NOMO-1 treated with DMSO at 0.1 percent for 48 hours (cell line): ENCODE measurements at regions not wholly inside any gene's neighbourhood (a gene's known extent, or its start where the extent isn't known, plus 50 kb on each side); places are given as distances from the start of the nearest gene placed in this dataset.

Experiments used
- DNase-seq: peaks from one replicate; lab custom pipeline; 2025; ENCODE audit not compliant: unreplicated experiment; lab: John Stamatoyannopoulos, UW

GRCh38 chr1:228969953-228970800 lies 234.9 kb downstream of the RHOU start:
- DNase-seq, result no peak

GRCh38 chr1:228972576-228972975 lies 237.3 kb downstream of the RHOU start:
- DNase-seq, result no peak

DNA sequence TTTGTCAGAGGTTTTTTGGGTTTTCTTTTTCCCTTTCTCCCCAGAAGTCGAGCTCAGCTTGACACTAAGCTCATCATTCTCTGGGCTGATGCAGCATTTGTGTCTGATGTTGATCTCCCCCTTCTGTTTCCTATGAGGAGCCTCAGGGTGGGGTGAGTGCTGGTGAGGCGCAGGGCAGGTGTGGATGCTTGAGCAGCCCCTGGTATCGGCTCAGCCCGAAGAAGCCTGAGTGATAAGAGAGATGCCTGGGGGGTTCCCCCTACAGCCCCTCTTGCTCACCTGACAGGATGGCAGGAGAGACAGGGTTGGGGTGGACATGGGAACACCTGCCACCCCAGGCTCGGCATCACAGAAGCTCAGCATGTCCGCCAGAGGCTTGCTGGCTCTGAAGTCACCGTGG lies 239.0 kb downstream of the RHOU start:
- no peak for DNase-seq

- DNase-seq, result no peak
Observed at GRCh38 chr1:228975238-228975907, 240.1 kb downstream of the RHOU start.

GRCh38 chr1:228976316-228976715 lies 241.0 kb downstream of the RHOU start:
- DNase-seq, result no peak

DNA sequence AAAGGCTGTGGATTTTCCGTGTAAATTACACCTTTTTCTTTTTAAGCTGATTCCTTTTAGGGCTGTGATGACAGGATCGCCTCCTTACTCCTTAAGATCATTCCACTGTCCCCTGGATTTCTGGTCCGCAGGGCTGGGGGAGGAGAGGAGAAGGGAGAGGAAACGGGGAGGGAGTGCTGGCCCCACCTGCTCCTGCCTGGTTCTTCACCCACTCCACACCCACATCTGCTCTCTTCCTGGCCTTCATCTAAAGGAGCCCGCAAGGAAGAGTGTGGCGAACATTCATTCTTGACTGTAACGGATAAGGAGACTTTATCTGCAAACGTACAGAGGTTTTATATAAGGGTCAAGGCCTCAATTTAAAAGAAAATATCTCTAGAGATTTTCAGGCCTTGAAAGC lies 242.0 kb downstream of the RHOU start:
- DNase-seq, result no peak

DNA sequence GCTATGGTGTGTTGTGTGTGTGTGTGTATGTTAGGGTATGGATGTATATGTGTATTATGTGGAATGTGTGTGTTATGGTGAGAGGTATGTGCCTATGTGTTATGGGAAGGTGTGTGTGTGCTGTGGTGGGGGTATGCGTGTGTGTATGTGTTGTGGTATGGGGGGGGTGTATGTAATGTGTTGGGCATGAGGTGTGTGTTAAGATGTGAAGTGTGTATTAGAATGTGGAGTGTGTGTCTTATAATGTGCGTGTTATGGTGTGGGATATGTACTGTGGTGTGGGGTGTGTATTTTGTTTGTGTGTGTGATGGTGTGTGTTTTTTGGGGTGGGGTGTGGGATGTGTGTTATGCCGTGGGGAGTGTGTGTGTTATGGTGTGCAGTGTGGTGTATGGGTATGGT lies 242.5 kb downstream of the RHOU start:
- DNase-seq, result no peak

- no peak for DNase-seq
Observed at GRCh38 chr1:228978484-228979324, 243.4 kb downstream of the RHOU start.

- DNase-seq, result peak; percentile 25
Observed at GRCh38 chr1:228979325-228979699, 244.0 kb downstream of the RHOU start.

DNA sequence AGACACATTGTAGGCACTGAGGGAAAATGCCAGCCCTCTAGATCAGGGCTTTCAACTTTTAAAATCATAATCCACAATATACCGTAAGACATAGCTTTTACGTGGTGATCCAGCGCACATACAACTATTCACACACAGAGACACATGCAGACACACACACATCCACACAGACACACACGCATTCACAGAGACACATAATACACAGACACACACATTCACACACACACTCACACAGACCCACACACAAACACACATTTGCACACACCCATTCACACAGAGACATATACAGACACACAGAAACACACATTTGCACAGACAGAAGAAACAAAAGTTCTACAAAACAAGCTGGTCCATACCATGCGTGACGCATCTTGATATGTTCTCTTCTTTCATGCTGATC lies 244.5 kb downstream of the RHOU start:
- no peak for DNase-seq

DNA sequence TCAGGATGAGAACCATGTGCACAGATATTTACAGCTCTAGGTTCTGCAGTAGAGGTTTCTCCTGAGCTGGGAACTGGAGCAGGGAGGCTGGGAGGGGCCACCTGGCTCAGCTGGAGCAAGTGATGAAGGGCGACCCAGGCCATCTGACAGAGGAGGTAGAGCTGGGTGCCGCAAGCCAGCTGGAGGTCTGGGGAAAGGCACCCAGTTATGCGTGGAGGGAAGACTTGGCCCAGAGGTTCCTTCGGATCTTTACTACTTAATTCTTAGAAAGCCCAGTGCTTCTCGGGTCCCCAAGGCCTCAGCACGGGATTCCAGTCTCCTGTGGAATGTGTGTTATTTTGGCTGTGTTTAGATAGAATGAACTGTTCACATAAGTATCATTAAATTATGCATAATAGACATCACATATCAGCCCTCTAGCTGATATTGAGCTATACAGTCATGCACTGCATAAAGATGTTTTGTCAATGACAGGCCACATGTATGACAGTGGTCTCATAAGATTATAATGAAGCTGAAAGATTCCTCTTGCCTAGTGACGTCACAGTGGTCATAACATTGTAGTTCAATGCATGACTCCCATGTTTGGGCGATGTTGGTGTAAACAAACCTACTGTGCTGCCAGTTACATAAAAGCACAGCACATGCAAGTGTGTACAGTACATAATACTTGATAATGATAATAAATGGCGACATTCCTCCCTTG lies 245.1 kb downstream of the RHOU start:
- DNase-seq, result no peak

GRCh38 chr1:228982637-228983036 lies 247.4 kb downstream of the RHOU start:
- DNase-seq, result peak; percentile 73

DNA sequence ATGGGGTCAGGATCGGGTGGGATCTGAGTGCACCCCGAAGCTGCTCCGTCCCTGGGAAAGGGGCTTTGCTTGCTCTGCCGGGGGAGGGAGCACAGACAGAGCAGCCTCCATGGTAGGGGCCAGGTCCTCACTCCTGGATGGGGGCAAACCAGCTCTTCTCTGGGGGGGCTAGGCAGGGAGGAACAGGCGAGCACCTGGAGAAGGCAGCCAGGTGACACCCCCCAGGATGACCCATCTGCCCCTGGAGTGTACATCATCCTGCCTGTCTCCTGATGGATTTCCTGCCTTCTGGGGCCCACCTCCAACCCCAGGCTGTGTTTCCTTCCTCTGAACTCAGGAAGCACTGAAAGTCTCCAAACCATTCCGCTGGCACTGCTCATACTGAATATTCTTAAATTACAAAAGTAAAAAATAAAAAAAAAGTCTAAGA lies 248.0 kb downstream of the RHOU start:
- no peak for DNase-seq

DNA sequence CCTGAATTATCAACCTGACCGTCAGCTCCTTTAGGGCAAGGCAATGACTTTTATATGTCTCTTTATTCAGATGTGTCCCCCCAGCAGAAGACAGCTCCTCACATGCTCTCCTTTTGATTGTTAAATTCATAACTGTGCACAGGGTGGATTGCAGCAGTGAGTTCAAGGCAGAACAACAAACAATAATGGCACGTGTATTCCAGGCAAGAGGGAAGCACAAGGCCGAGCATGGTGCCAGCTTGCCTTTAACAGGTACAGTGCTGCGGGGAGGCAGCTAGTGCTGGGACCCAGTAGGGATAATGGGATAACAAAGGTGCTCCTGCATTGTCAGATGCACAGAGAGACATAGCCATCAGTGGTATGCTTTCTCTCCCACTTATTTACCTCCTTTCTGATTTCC lies 248.4 kb downstream of the RHOU start:
- no peak for DNase-seq

GRCh38 chr1:228984107-228984506 lies 248.8 kb downstream of the RHOU start:
- no peak for DNase-seq

- DNase-seq, result no peak
Observed at GRCh38 chr1:228984646-228985631, 249.7 kb downstream of the RHOU start.

GRCh38 chr1:228985661-228986060 lies 250.4 kb downstream of the RHOU start:
- DNase-seq, result no peak

GRCh38 chr1:228986093-228986904 lies 251.0 kb downstream of the RHOU start:
- peak; percentile 84 for DNase-seq

DNA sequence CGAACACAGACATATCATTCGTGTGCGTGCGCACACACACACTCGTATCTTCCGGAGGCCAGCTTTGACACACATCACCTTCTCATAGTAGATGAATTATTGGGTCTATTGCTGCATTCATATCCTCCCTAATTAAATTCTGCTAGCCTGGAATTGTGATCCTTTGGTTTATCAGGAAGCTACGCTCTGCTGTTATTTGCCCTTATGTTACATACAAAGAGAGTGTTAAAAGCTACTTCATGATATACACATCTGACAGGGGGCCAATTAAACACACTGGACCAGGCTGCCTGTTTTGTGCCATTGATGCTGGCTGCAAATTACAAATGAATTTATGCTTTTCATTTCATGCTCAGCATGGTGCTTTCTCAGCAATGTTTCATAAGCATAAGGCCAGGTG lies 252.0 kb downstream of the RHOU start:
- no peak for DNase-seq
